HEK293 (cell line): ENCODE measurements at regions not wholly inside any gene's neighbourhood (a gene's known extent, or its start where the extent isn't known, plus 50 kb on each side); places are given as distances from the start of the nearest gene placed in this dataset.

Source experiments
- BCL11A ChIP-seq: fragments of 450-650 bp; formaldehyde crosslinking; IDR thresholded peaks from 2 replicates; pipeline ENCODE4 v1.5.1; 2016; ENCODE audit warnings: low read depth, missing biosample characterization, missing genetic modification characterization
- KLF1 ChIP-seq: fragments of 450-650 bp; formaldehyde crosslinking; IDR thresholded peaks from 2 replicates; pipeline ENCODE4 v1.5.1; 2016; ENCODE audit warnings: missing biosample characterization, missing genetic modification characterization
- PRDM10 ChIP-seq: fragments of 450-650 bp; formaldehyde crosslinking; IDR thresholded peaks from 2 replicates; pipeline ENCODE4 v1.5.1; 2016; ENCODE audit warnings: missing biosample characterization, missing genetic modification characterization
- TCF7L2 ChIP-seq: IDR thresholded peaks from 2 replicates; pipeline ENCODE4 v1.6.1; 2011; ENCODE audit warnings: low read depth, mild to moderate bottlenecking, inconsistent platforms, low read length, moderate library complexity, borderline replicate concordance
- ZBTB20 ChIP-seq: fragments of 450-650 bp; formaldehyde crosslinking; IDR thresholded peaks from 2 replicates; pipeline ENCODE4 v1.5.1; 2016; ENCODE audit warnings: missing biosample characterization, missing genetic modification characterization

- TF ChIP-seq TCF7L2 (no peak), KLF1 (tag by site-specific recombination) (no peak), BCL11A (tag by site-specific recombination) (no peak), PRDM10 (tag by site-specific recombination) (peak; percentile 52; the same call in 1 of the 2 replicates), ZBTB20 (tag by site-specific recombination) (no peak)
Measured at GRCh38 chr6:110039364-110039980, 61.4 kb downstream of the GPR6 start.
